HG02798 (cell line): ENCODE measurements at regions not wholly inside any gene's neighbourhood (a gene's known extent, or its start where the extent isn't known, plus 50 kb on each side); places are given as distances from the start of the nearest gene placed in this dataset.
A peak's percentile ranks its signal among the peaks of the same experiment; 100 is the strongest.
"Not testable (repeated sequence)": the region's sequence is repeated elsewhere in the genome, so short reads cannot be mapped to it uniquely, and the experiment has no call there.

Source experiments
- ATAC-seq: cut with Tn5 transposase; IDR thresholded peaks from one replicate; pipeline ENCODE4 v1.9.1; 2021; ENCODE audit warnings: mild to moderate bottlenecking; ENCODE audit not compliant: unreplicated experiment, poor library complexity

- ATAC-seq: no peak
Observed at GRCh38 chr4:64747919-64748715, 338.9 kb upstream of the TECRL start.

GRCh38 chr4:64738240-64738639 lies 329.0 kb upstream of the TECRL start:
- ATAC-seq: no peak

GRCh38 chr4:64737854-64738138 lies 328.5 kb upstream of the TECRL start:
- not testable (repeated sequence) for ATAC-seq

GRCh38 chr4:64737026-64737853 lies 328.0 kb upstream of the TECRL start:
- no peak for ATAC-seq

GRCh38 chr4:64729561-64729960 lies 320.3 kb upstream of the TECRL start:
- no peak for ATAC-seq

- no peak for ATAC-seq
Observed at GRCh38 chr4:64727960-64728359, 318.7 kb upstream of the TECRL start.

- ATAC-seq: not testable (repeated sequence)
Observed at GRCh38 chr4:64727391-64727790, 318.1 kb upstream of the TECRL start.

- no peak for ATAC-seq
Observed at GRCh38 chr4:64724689-64725088, 315.4 kb upstream of the TECRL start.

GRCh38 chr4:64721106-64721505 lies 311.9 kb upstream of the TECRL start:
- no peak for ATAC-seq

- ATAC-seq: no peak
Observed at GRCh38 chr4:64718091-64718490, 308.8 kb upstream of the TECRL start.

- no peak for ATAC-seq
Observed at GRCh38 chr4:64715741-64716140, 306.5 kb upstream of the TECRL start.

GRCh38 chr4:64713256-64713840 lies 304.1 kb upstream of the TECRL start:
- ATAC-seq: peak; percentile 65

- no peak for ATAC-seq
Observed at GRCh38 chr4:64712590-64712989, 303.3 kb upstream of the TECRL start.

GRCh38 chr4:64705989-64706388 lies 296.7 kb upstream of the TECRL start:
- ATAC-seq: no peak

- no peak for ATAC-seq
Observed at GRCh38 chr4:64698171-64698570, 288.9 kb upstream of the TECRL start.

- ATAC-seq: no peak
Observed at GRCh38 chr4:64682946-64683345, 273.7 kb upstream of the TECRL start.

GRCh38 chr4:64682481-64682880 lies 273.2 kb upstream of the TECRL start:
- no peak for ATAC-seq

- ATAC-seq: not testable (repeated sequence)
Observed at GRCh38 chr4:64673121-64673520, 263.9 kb upstream of the TECRL start.

GRCh38 chr4:64670647-64671046 lies 261.4 kb upstream of the TECRL start:
- no peak for ATAC-seq

GRCh38 chr4:64643841-64644240 lies 234.6 kb upstream of the TECRL start:
- no peak for ATAC-seq

GRCh38 chr4:64642936-64643335 lies 233.7 kb upstream of the TECRL start:
- ATAC-seq: no peak
